NCI-H2227 (cell line): ENCODE measurements at regions not wholly inside any gene's neighbourhood (a gene's known extent, or its start where the extent isn't known, plus 50 kb on each side); places are given as distances from the start of the nearest gene placed in this dataset.

ENCODE experiments used
- DNase-seq: peaks from one replicate; lab custom pipeline; 2025; ENCODE audit not compliant: unreplicated experiment; lab: John Stamatoyannopoulos, UW

GRCh38 chr3:132232231-132232792 is 84.9 kb upstream of the ACP3 start:
- DNase-seq = no peak

GRCh38 chr3:132236701-132237651 is 80.2 kb upstream of the ACP3 start:
- DNase-seq = no peak

GRCh38 chr3:132237652-132238032 is 79.6 kb upstream of the ACP3 start:
- no peak for DNase-seq

- DNase-seq = no peak
These were observed 77.6 kb upstream of the ACP3 start for GRCh38 chr3:132239587-132239986.

- DNase-seq = no peak
These were observed 75.3 kb upstream of the ACP3 start for GRCh38 chr3:132241776-132242514.

- no peak for DNase-seq
These were observed 74.4 kb upstream of the ACP3 start for GRCh38 chr3:132242790-132243189.

DNA sequence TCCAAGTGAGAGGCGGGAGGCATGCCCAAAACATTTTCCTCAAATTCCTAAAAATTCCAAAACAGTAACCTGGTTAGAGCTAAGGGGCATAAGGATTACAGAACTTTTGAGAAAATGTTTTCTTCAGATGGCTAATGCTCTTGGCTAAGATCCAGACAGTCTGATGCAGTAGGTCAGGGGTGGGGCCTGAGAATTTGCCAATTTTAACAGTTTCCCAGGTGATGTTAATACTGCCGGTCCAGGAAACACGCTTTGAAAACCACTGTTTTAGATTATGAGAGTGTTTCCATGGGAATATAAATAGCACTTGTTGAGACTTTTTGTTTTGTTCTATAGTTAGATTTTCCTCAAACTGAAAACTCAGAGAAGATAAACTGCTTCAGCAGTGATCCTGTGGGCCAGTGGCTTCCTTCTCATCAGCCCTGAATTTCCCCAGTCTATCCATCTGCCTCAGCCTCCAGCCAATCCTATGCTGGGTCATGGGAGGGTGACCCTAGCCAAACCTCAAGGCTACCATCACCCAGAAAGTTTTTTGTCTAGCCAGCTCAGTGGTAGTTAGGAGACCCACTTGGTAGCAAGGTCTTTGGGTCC is 71.6 kb upstream of the ACP3 start:
- DNase-seq = no peak

DNA sequence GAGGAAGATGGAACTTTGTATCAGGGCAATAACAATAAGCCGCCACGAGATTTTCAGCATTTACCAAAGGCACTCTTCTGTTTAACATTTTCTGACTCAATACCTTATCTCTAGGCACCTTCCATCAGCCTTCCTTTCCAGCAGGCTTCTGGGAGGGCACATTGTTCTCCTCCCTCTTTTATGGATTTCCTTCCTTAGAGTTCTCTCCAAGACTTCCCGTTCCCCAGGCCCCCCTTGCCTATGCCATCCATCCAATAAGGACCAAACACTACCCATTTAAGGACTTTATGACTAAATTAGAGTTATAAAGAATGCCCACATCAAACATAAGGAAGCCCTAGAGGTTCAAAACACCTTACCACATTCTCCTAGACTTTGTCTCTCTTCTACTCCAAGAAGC is 71.0 kb upstream of the ACP3 start:
- DNase-seq = no peak

DNA sequence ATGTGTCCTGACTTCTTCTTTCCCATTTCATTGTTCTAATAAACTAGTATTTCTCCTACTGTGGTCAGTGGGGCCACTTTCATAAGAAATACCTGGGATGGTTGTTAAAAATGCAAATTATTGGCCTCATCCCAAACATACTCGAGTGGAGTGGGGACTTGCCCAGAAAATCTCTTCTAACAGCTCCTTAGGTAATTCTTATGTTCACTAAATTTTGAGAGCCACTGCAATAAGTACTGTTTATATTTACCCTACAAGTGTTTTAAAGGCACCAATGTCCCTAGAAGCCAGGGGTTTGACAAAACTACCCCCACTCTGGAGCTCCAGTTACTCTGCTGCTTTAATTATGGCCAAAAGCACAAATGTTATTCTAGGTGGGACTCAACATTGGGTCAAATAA is 70.0 kb upstream of the ACP3 start:
- DNase-seq = no peak

GRCh38 chr3:132248490-132248889 is 68.7 kb upstream of the ACP3 start:
- no peak for DNase-seq

DNA sequence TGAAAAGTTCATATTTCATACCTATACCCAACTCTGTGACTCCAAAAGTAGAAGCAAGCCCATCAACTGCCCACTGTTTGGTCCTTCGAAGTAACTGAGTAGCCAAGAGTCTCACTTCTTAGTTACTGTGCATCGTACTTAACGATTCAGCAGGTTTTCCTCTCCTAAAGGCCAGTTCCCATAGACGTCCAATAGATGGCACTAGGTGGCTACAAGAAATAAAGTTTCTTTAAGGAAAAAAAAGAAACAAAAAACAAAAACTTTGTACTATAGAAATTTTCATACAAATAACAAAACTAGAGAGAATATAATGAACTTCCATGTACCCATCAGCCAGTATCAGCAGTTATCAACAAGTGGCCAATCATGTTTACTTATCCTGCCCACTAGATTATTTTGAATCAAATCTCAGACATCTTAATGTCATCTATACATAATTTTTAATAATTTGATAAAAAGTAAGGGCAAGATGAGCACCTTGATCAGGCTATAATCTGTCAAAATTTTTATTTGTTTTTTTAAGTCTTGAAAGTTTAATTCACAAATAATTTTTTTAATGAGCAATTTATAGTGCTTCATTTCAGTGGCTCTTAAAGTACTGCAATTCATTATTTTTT is 63.8 kb upstream of the ACP3 start:
- peak; percentile 45 for DNase-seq

- no peak for DNase-seq
These were observed 63.0 kb upstream of the ACP3 start for GRCh38 chr3:132254076-132254755.

GRCh38 chr3:132255041-132255745 is 62.0 kb upstream of the ACP3 start:
- DNase-seq = no peak

GRCh38 chr3:132256989-132257388 is 60.2 kb upstream of the ACP3 start:
- DNase-seq = peak; percentile 7

DNA sequence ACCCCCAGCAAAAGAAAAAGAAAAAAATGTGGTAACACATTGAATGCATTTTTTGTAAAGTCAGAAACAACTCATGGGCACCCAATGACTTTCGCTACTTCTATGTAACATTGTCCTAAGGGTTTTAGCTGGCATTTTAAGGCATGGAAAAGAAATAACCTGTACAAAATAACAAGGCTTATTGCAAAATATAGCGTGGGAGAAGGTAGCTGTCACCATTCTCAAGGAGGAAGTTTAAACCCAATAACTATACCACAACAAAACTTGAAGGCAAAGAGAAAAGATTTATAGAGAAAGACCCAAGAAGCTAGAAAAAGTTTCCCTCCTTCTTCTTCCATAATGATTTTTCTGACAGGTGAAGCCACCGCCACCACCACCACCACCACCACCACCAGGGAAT is 55.7 kb upstream of the ACP3 start:
- no peak for DNase-seq

GRCh38 chr3:132262305-132262704 is 54.9 kb upstream of the ACP3 start:
- DNase-seq = no peak

DNA sequence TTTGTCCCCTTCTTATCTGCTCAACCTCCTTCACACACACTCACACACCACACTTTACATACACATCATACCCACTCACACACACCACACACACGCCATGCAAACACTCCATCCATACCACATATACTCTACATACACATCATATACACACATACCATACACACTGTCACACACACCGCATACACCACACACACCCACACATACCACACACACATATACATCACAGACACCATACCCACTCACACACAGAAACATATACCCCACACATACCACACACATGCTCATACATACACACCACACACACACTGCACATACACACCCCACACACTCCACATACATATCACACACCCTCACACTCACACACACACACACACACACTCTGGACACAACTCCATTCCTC is 54.3 kb upstream of the ACP3 start:
- DNase-seq = no peak

- DNase-seq = no peak
These were observed 52.2 kb upstream of the ACP3 start for GRCh38 chr3:132265028-132265427.

DNA sequence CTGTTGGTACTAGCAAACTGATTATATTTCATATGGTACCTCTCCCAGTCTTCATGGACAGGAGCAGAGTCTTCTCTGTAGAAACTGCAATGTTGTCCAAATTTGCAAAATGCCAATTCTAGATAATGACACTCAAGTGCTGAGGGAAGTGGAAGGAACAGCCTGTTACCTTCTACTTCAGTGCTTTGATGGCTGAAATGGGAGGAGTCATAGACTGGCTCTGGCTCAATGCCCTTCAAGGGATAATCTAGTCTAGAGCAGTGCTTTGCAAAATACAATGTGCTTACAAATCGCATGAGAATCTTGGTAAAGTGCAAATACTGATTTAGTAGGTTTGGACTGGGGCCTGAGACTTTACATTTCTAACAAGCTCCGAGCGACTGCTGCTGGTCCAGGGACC is 51.7 kb upstream of the ACP3 start:
- DNase-seq = no peak

GRCh38 chr3:132267391-132267993 is 49.7 kb upstream of the ACP3 start:
- no peak for DNase-seq
